DMS153 treated with DMSO at 0.1 percent for 48 hours (cell line): ENCODE measurements at regions not wholly inside any gene's neighbourhood (a gene's known extent, or its start where the extent isn't known, plus 50 kb on each side); places are given as distances from the start of the nearest gene placed in this dataset.
A peak's percentile ranks its signal among the peaks of the same experiment; 100 is the strongest.

ENCODE experiments used
- DNase-seq: peaks from one replicate; lab custom pipeline; 2025; ENCODE audit not compliant: unreplicated experiment; lab: John Stamatoyannopoulos, UW

GRCh38 chr11:93248602-93249001, 50.8 kb upstream of the SLC36A4 start:
- DNase-seq = no peak

GRCh38 chr11:93249459-93250220, 51.8 kb upstream of the SLC36A4 start:
- DNase-seq = no peak

- no peak for DNase-seq
These were observed 52.5 kb upstream of the SLC36A4 start for GRCh38 chr11:93250326-93250725.

- no peak for DNase-seq
These were observed 54.1 kb upstream of the SLC36A4 start for GRCh38 chr11:93251922-93252321.

GRCh38 chr11:93253111-93253510, 55.3 kb upstream of the SLC36A4 start:
- no peak for DNase-seq

GRCh38 chr11:93256623-93257022, 58.8 kb upstream of the SLC36A4 start:
- no peak for DNase-seq

GRCh38 chr11:93267383-93267782, 63.2 kb upstream of the DEUP1 start:
- DNase-seq = no peak

- no peak for DNase-seq
These were observed 62.1 kb upstream of the DEUP1 start for GRCh38 chr11:93268287-93269040.

GRCh38 chr11:93271596-93271995, 58.9 kb upstream of the DEUP1 start:
- DNase-seq = no peak

- DNase-seq = no peak
These were observed 55.7 kb upstream of the DEUP1 start for GRCh38 chr11:93274851-93275250.

GRCh38 chr11:93278976-93279375, 51.6 kb upstream of the DEUP1 start:
- no peak for DNase-seq

- peak; percentile 84 for DNase-seq
These were observed 50.6 kb upstream of the DEUP1 start for GRCh38 chr11:93279851-93280347.
